ENCODE measurements at regions not wholly inside any gene's neighbourhood (a gene's known extent, or its start where the extent isn't known, plus 50 kb on each side); places are given as distances from the start of the nearest gene placed in this dataset.

- H3K9me3 ChIP-seq (ENCODE audit: low read depth): no peaks in the 10 kb centered on the region
- no peak overlapping the region for H3K4me3 ChIP-seq
- H3K27ac ChIP-seq: no peak overlapping the region
- no peak for TF ChIP-seq CTCF (IDR thresholded peaks at IDR 0.05; ENCODE audit: low read depth, low read length)
- H3K36me3 ChIP-seq: no peaks in the 10 kb centered on the region
- H3K27me3 ChIP-seq: no peaks in the 10 kb centered on the region
- no peak for DNase-seq (ENCODE audit: low read depth in 1 of 2, low spot score in 1 of 2)
- peaks cover 4% of the 10 kb centered on the region for H3K4me1 ChIP-seq (ENCODE audit: low read depth)
These were observed 244.5 kb downstream of the ADGRL2 start for GRCh38 chr1:82045221-82045620.

- DNase-seq (ENCODE audit: low read depth in 1 of 2, low spot score in 1 of 2): no peak
- H3K27ac ChIP-seq: no peak overlapping the region
- H3K4me1 ChIP-seq (ENCODE audit: low read depth): peaks cover 4% of the 10 kb centered on the region
- no peak overlapping the region for H3K4me3 ChIP-seq
- no peak for TF ChIP-seq CTCF (IDR thresholded peaks at IDR 0.05; ENCODE audit: low read depth, low read length)
- H3K27me3 ChIP-seq: no peaks in the 10 kb centered on the region
- H3K9me3 ChIP-seq (ENCODE audit: low read depth): no peaks in the 10 kb centered on the region
- no peaks in the 10 kb centered on the region for H3K36me3 ChIP-seq
These were observed 243.8 kb downstream of the ADGRL2 start for GRCh38 chr1:82044536-82044935.

GRCh38 chr1:82044111-82044510 lies 243.4 kb downstream of the ADGRL2 start:
- Histone ChIP-seq H3K4me3 (no peak overlapping the region), H3K9me3 (ENCODE audit: low read depth) (no peaks in the 10 kb centered on the region), H3K27ac (no peak overlapping the region), H3K4me1 (ENCODE audit: low read depth) (peaks cover 4% of the 10 kb centered on the region), H3K27me3 (no peaks in the 10 kb centered on the region), H3K36me3 (no peaks in the 10 kb centered on the region)
- no peak for DNase-seq (ENCODE audit: low read depth in 1 of 2, low spot score in 1 of 2)
- TF ChIP-seq CTCF (IDR thresholded peaks at IDR 0.05; ENCODE audit: low read depth, low read length): no peak

- no peak for DNase-seq (ENCODE audit: low read depth in 1 of 2, low spot score in 1 of 2)
These were observed 241.7 kb downstream of the ADGRL2 start for GRCh38 chr1:82042306-82043060.

More at GRCh38 chr1:82042306-82043060, 241.7 kb downstream of the ADGRL2 start:
- TF ChIP-seq CTCF (IDR thresholded peaks at IDR 0.05; ENCODE audit: low read depth, low read length): no peak
- Histone ChIP-seq H3K36me3 (no peaks in the 10 kb centered on the region), H3K4me3 (no peak overlapping the region), H3K27ac (no peak overlapping the region), H3K9me3 (ENCODE audit: low read depth) (no peaks in the 10 kb centered on the region), H3K4me1 (ENCODE audit: low read depth) (peaks cover 4% of the 10 kb centered on the region), H3K27me3 (no peaks in the 10 kb centered on the region)
